ENCODE measurements at regions not wholly inside any gene's neighbourhood (a gene's known extent, or its start where the extent isn't known, plus 50 kb on each side); places are given as distances from the start of the nearest gene placed in this dataset.

DNA sequence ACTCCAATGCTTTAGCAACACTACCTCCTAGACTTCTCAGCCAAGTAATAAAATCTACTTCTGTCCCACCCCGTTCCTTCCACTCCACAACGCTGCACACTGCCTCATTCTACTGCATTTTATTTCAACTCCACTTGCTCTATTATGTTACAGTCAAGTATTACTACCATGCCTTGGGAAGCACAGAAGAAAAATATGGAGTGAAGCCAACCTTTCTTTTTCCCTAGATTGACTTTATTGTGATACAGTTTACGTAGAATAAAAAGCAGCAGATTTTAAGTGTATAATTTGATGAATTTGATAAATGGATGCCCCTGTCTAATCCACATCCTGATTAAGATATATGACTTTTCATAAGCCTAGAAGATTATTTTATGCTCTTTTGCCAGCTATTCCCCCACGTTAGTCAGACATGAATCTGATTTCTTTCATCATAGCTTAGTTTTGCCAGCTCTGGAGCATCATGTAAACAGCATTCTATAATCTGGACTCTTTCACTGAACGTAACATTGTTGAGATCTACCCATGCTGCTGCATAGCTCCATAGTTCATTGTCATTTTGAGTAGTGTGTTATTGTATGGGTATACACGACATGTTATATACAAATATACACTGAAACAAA is 676.8 kb upstream of the RAB6C start:
- TF ChIP-seq EZH2phosphoT487 (IDR thresholded peaks at IDR 0.05; ENCODE audit: low read depth) (no peak), CTCF (IDR thresholded peaks at IDR 0.05; ENCODE audit: low read depth, low read length) (no peak)
- Histone ChIP-seq H3K9me3 (ENCODE audit: insufficient read depth, low read length) (no peaks in the 10 kb centered on the region), H3K79me2 (ENCODE audit: low read length) (no peaks in the 10 kb centered on the region), H4K20me1 (ENCODE audit: insufficient read depth, low read length) (no peaks in the 10 kb centered on the region), H3K27ac (ENCODE audit: low read length) (no peak overlapping the region), H3K4me3 (ENCODE audit: low read length) (no peak overlapping the region), H3K4me2 (ENCODE audit: low read length) (no peak overlapping the region), H3K27me3 (ENCODE audit: low read depth, low read length) (no peaks in the 10 kb centered on the region; the same call in 1 of the 2 replicates), H2AFZ (ENCODE audit: low read depth, low read length) (no peak overlapping the region), H3K36me3 (replicated peaks; ENCODE audit: low read depth, low read length) (no peaks in the 10 kb centered on the region), H3K9ac (ENCODE audit: low read length) (no peak overlapping the region), H3K4me1 (ENCODE audit: low read length) (no peaks in the 10 kb centered on the region)

DNA sequence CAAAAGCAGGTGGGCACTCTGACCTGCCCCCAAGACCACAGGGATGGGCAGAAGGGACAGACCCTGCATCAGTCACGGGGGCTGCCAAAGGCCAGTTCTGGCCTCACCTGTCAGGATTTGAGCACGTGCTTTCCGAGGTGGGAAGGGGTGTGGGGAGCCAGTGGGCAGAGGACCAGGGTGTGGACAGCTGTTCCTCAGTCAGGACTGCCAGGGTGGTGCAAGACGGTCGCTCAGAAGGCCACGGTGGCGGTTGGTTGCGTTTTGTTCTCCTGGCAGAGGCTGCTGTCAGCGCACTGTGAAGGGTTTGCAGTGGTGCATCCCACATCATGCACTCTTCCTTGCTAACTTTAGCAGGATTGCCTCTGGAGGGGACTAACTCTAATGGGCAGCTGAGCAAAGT is 665.3 kb upstream of the RAB6C start:
- no peak for TF ChIP-seq EZH2phosphoT487 (IDR thresholded peaks at IDR 0.05; ENCODE audit: low read depth)
- TF ChIP-seq CTCF (IDR thresholded peaks at IDR 0.05; ENCODE audit: low read depth, low read length), result no peak
- no peak overlapping the region for H3K9ac ChIP-seq (ENCODE audit: low read length)

DNA sequence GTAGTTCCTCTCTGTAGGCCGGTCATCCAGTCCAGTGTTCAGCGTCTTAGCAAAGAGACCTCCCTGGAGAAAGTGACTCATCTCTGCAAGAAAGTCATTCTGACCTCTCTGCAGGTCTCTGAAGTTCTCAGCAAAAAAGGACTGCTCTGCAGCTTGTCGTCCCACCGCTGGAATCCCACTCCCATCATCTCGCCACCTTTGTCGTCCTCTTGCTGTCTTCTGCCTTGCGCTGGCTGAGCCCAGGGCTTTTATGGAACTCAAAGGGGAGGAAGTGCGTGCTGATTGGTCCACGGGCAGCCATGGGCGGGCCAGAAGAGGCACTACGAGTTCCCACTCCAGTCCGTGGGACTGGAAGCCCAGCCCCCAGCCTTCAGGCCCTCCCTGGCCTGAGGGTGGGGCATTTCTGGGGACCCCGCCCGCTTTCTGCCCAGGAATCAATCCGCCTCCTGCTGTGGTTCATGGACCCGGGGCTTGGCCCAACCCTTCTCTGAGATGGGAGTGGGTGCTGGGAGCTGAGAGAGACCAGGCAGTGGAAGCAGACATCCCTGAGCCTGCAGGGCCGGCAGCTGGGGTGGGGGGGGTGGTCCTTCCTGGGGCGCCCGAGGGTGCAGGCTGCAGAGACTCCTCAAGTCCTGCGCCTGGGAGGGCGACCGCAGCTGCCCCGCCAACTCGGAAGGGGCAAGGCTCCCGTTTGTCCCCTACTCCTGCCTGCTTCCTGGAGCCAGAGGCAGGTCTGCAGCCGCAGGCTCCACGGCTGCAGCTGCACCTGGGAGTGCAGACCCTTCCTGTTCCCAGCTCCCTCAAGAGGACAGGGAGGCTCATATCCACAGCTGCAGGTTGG is 660.7 kb upstream of the RAB6C start:
- H2AFZ ChIP-seq (ENCODE audit: low read depth, low read length), result no peak overlapping the region
- H3K9me3 ChIP-seq (ENCODE audit: insufficient read depth, low read length), result no peaks in the 10 kb centered on the region
- TF ChIP-seq EZH2phosphoT487 (IDR thresholded peaks at IDR 0.05; ENCODE audit: low read depth) (no peak), CTCF (IDR thresholded peaks at IDR 0.05; ENCODE audit: low read depth, low read length) (no peak)
- no peak overlapping the region for H3K4me2 ChIP-seq (ENCODE audit: low read length)
- H3K36me3 ChIP-seq (replicated peaks; ENCODE audit: low read depth, low read length), result no peaks in the 10 kb centered on the region
- H3K27me3 ChIP-seq (ENCODE audit: low read depth, low read length), result no peaks in the 10 kb centered on the region
- no peaks in the 10 kb centered on the region for H3K79me2 ChIP-seq (ENCODE audit: low read length)
- no peak overlapping the region for H3K4me3 ChIP-seq (ENCODE audit: low read length)
- H3K4me1 ChIP-seq (ENCODE audit: low read length), result no peaks in the 10 kb centered on the region
- H3K9ac ChIP-seq (ENCODE audit: low read length), result no peak overlapping the region
- no peaks in the 10 kb centered on the region for H4K20me1 ChIP-seq (ENCODE audit: insufficient read depth, low read length)
- no peak overlapping the region for H3K27ac ChIP-seq (ENCODE audit: low read length)

More for the DNA sequence above, 665.3 kb upstream of the RAB6C start:
- H3K4me1 ChIP-seq (ENCODE audit: low read length), result no peaks in the 10 kb centered on the region
- no peak overlapping the region for H2AFZ ChIP-seq (ENCODE audit: low read depth, low read length)
- no peak overlapping the region for H3K27ac ChIP-seq (ENCODE audit: low read length)
- no peaks in the 10 kb centered on the region for H3K9me3 ChIP-seq (ENCODE audit: insufficient read depth, low read length)
- no peaks in the 10 kb centered on the region for H4K20me1 ChIP-seq (ENCODE audit: insufficient read depth, low read length)
- no peaks in the 10 kb centered on the region for H3K27me3 ChIP-seq (ENCODE audit: low read depth, low read length)
- no peaks in the 10 kb centered on the region for H3K79me2 ChIP-seq (ENCODE audit: low read length)
- H3K36me3 ChIP-seq (replicated peaks; ENCODE audit: low read depth, low read length), result no peaks in the 10 kb centered on the region
- H3K4me3 ChIP-seq (ENCODE audit: low read length), result no peak overlapping the region
- no peak overlapping the region for H3K4me2 ChIP-seq (ENCODE audit: low read length)

DNA sequence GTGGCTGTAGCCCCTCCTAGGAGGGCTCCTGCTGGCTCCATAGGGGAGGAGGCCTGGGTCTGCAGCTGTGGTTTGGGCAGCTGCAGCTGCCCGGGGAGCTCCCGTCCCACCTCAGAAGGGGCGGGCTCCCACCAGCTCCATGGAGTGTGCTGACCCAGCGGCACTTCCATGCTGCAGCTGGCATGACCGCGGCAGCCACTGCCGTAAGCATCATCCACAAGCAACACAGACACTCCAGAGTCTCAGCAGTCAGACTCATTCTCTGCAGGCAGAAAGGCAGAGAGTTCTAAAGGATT is 660.1 kb upstream of the RAB6C start:
- Histone ChIP-seq H2AFZ (ENCODE audit: low read depth, low read length) (no peak overlapping the region), H3K9me3 (ENCODE audit: insufficient read depth, low read length) (no peaks in the 10 kb centered on the region), H3K4me1 (ENCODE audit: low read length) (no peaks in the 10 kb centered on the region), H3K79me2 (ENCODE audit: low read length) (no peaks in the 10 kb centered on the region), H3K9ac (ENCODE audit: low read length) (no peak overlapping the region), H3K4me2 (ENCODE audit: low read length) (no peak overlapping the region), H4K20me1 (ENCODE audit: insufficient read depth, low read length) (no peaks in the 10 kb centered on the region), H3K4me3 (ENCODE audit: low read length) (no peak overlapping the region), H3K27me3 (ENCODE audit: low read depth, low read length) (no peaks in the 10 kb centered on the region), H3K36me3 (replicated peaks; ENCODE audit: low read depth, low read length) (no peaks in the 10 kb centered on the region), H3K27ac (ENCODE audit: low read length) (no peak overlapping the region)
- TF ChIP-seq EZH2phosphoT487 (IDR thresholded peaks at IDR 0.05; ENCODE audit: low read depth) (no peak), CTCF (IDR thresholded peaks at IDR 0.05; ENCODE audit: low read depth, low read length) (no peak)
